K562 (cell line): ENCODE measurements at regions not wholly inside any gene's neighbourhood (a gene's known extent, or its start where the extent isn't known, plus 50 kb on each side); places are given as distances from the start of the nearest gene placed in this dataset.

ENCODE experiments used
- ATAC-seq: fragments of 200-7000 bp; cut with Tn5 transposase; 3 replicates; pipeline ENCODE4 v1.9.1; 2020; ENCODE audit warnings: moderate library complexity
- BruUV-seq: library from RNA; stranded (reverse); fragments of 400-500 nt; replicated peaks from 2 replicates; lab custom pipeline; 2021; lab: Mats Ljungman, UMichigan
- CTCF ChIA-PET: fragments of 300-600 bp; formaldehyde crosslinking; extraction: SDS; loops from one replicate; lab custom pipeline; 2021; ENCODE audit warnings: low intra/inter-chr PET ratio; lab: Yijun Ruan, JAX
- POLR2A ChIA-PET: fragments of 300-600, 350-650 bp; sonication (Branson Sonifier 250); formaldehyde crosslinking; extraction: SDS; loops from one replicate; lab custom pipeline; 2021; ENCODE audit warnings: antibody characterized with exemption, inconsistent platforms; lab: Yijun Ruan, JAX
- DNase-seq, 4 experiments: peaks; one replicate each; pipeline versions ENCODE4 v3.0.0 to v3.0.0-alpha.2; 2011 to 2018; ENCODE audit warnings: low spot score in 3 of 4, mixed read lengths in 3 of 4; ENCODE audit errors: extremely low read depth in 1 of 4
- FAIRE-seq: peaks from 2 replicates; lab custom pipeline; 2011; peaks lifted over from hg19 to GRCh38; lab: Jason Lieb, UNC
- H2AFZ ChIP-seq: 2 replicates; pipeline ENCODE4 v1.6.0; 2011; ENCODE audit warnings: low read depth, low read length, control low read depth, inconsistent platforms
- H3K27ac ChIP-seq: fragments of 200-600 bp; 3 replicates; pipeline ENCODE4 v1.8.0; 2011; ENCODE audit warnings: low read depth, mild to moderate bottlenecking, control low read depth, inconsistent platforms, low read length, moderate library complexity, mixed read lengths; ENCODE audit errors: extremely low read depth
- H3K27me3 ChIP-seq, 2 experiments: fragments of 300-600 bp in 1 of 2; 2 replicates in 1 of 2; 3 replicates in 1 of 2; pipeline versions ENCODE4 v1.6.0 to v1.8.0; 2011; ENCODE audit warnings: inconsistent platforms in 2 of 2, low read length in 2 of 2, mild to moderate bottlenecking in 1 of 2, mixed read lengths in 1 of 2, moderate library complexity in 1 of 2; ENCODE audit not compliant: control insufficient read depth in 2 of 2, insufficient read depth in 2 of 2
- H3K36me3 ChIP-seq: fragments of 300-600 bp; 3 replicates; pipeline ENCODE4 v1.8.0; 2011; ENCODE audit warnings: mild to moderate bottlenecking, low read length, inconsistent platforms; ENCODE audit not compliant: control insufficient read depth, insufficient read depth
- H3K4me1 ChIP-seq, 2 experiments: fragments of 200-600 bp in 1 of 2; replicated peaks in 1 of 2; 2 replicates in 1 of 2; 3 replicates in 1 of 2; pipeline versions ENCODE4 v1.5.1 to v1.8.0; 2011; ENCODE audit warnings: inconsistent platforms in 2 of 2, low read length in 2 of 2, mild to moderate bottlenecking in 1 of 2, mixed read lengths in 1 of 2, moderate library complexity in 1 of 2; ENCODE audit not compliant: control insufficient read depth in 2 of 2, insufficient read depth in 2 of 2
- H3K4me2 ChIP-seq: 2 replicates; pipeline ENCODE4 v1.6.1; 2011; ENCODE audit warnings: low read length, control low read depth, inconsistent platforms, mixed read lengths; ENCODE audit not compliant: insufficient read depth
- H3K4me3 ChIP-seq: fragments of 200-600 bp; sonication (generic), shearing (Covaris generic); 2 replicates; pipeline ENCODE4 v1.5.1; 2016; ENCODE audit warnings: control low read depth, inconsistent platforms
- H3K79me2 ChIP-seq: fragments of 200-600 bp; 3 replicates; pipeline ENCODE4 v1.8.0; 2011; ENCODE audit warnings: low read length, inconsistent platforms; ENCODE audit not compliant: control insufficient read depth, insufficient read depth
- H3K9ac ChIP-seq, 2 experiments: 2 replicates each; pipeline versions ENCODE4 v1.6.0 to v1.6.1; 2011; ENCODE audit warnings: low read depth in 2 of 2, low read length in 2 of 2, control low read depth in 1 of 2, inconsistent platforms in 1 of 2, mild to moderate bottlenecking in 1 of 2, mixed read lengths in 1 of 2; ENCODE audit not compliant: insufficient read depth in 1 of 2
- H3K9me1 ChIP-seq: one replicate; pipeline ENCODE4 v1.6.0; 2011; ENCODE audit warnings: inconsistent platforms, mild to moderate bottlenecking, low read length, moderate library complexity; ENCODE audit not compliant: control insufficient read depth, insufficient read depth
- H3K9me3 ChIP-seq: replicated peaks from 2 replicates; pipeline ENCODE4 v1.5.1; 2011; ENCODE audit warnings: low read depth, low read length, inconsistent platforms; ENCODE audit not compliant: control insufficient read depth, insufficient read depth
- H4K20me1 ChIP-seq: replicated peaks from 2 replicates; pipeline ENCODE4 v1.6.1; 2011; ENCODE audit warnings: low read length, inconsistent platforms, mixed read lengths; ENCODE audit not compliant: control insufficient read depth, insufficient read depth
- ADNP ChIP-seq: fragments of 200-800 bp; sonication (Bioruptor generic); IDR thresholded peaks from 2 replicates; pipeline ENCODE4 v1.6.1; 2016; ENCODE audit warnings: missing genetic modification characterization, missing compliant biosample characterization
- BDP1 ChIP-seq: IDR thresholded peaks from 3 replicates; pipeline ENCODE4 v1.6.1; 2011; ENCODE audit not compliant: insufficient read length, insufficient read depth
- GABPA ChIP-seq: fragments of 200-800 bp; sonication (Bioruptor generic); conservative IDR thresholded peaks from 2 replicates; pipeline ENCODE4 v1.6.1; 2016; ENCODE audit warnings: low read depth, missing genetic modification characterization, missing compliant biosample characterization
- GTF2A2 ChIP-seq: IDR thresholded peaks from 2 replicates; pipeline ENCODE4 v1.6.1; 2016; ENCODE audit warnings: mild to moderate bottlenecking, missing genetic modification characterization, missing compliant biosample characterization
- MEF2D ChIP-seq: conservative IDR thresholded peaks from 2 replicates; pipeline ENCODE4 v1.6.1; 2016; ENCODE audit warnings: low read depth, missing genetic modification characterization, missing compliant biosample characterization
- NFE2L1 ChIP-seq: fragments of 450-650 bp; IDR thresholded peaks from 2 replicates; pipeline ENCODE4 v1.6.1; 2016; ENCODE audit warnings: missing genetic modification characterization, low read depth, mild to moderate bottlenecking, missing compliant biosample characterization, moderate library complexity, borderline replicate concordance
- PHF8 ChIP-seq: fragments of 200-600 bp; sonication (generic); IDR thresholded peaks from 2 replicates; pipeline ENCODE4 v1.6.1; 2012; ENCODE audit warnings: mixed run types, mild to moderate bottlenecking, inconsistent platforms, low read length, moderate library complexity, borderline replicate concordance
- RBM22 ChIP-seq: fragments of 200-400 bp; formaldehyde crosslinking; IDR thresholded peaks from 2 replicates; pipeline ENCODE4 v1.6.1; 2018; ENCODE audit warnings: low read length, low read depth; ENCODE audit not compliant: poor library complexity, severe bottlenecking
- RFX1 ChIP-seq: fragments of 450-650 bp; IDR thresholded peaks from 2 replicates; pipeline ENCODE4 v1.6.1; 2016; ENCODE audit warnings: mild to moderate bottlenecking, moderate library complexity
- SMAD4 ChIP-seq: fragments of 250-450 bp; sonication (Bioruptor Pico); conservative IDR thresholded peaks from 2 replicates; pipeline ENCODE4 v1.8.0; 2021; ENCODE audit warnings: inconsistent platforms, mild to moderate bottlenecking, moderate library complexity
- TSC22D4 ChIP-seq: fragments of 450-650 bp; IDR thresholded peaks from 2 replicates; pipeline ENCODE4 v1.6.1; 2016; ENCODE audit warnings: missing genetic modification characterization, missing biosample characterization, control low read depth
- ZNF311 ChIP-seq: fragments of 250-450 bp; sonication (Bioruptor Pico); IDR thresholded peaks from 2 replicates; pipeline ENCODE4 v1.4.0; 2020; ENCODE audit warnings: mild to moderate bottlenecking, moderate library complexity
- WGBS: fragments of 100-300 bp; shearing (Covaris generic); methylation state at CpG from one replicate; pipeline ENCODE4 v1.1.6; 2016; ENCODE audit warnings: low coverage, mixed read lengths; ENCODE audit not compliant: insufficient coverage; ENCODE audit errors: missing lambda C conversion rate; 5-methylcytosine and 5-hydroxymethylcytosine counted together
- in situ Hi-C: fragments of 300-500 bp; cut with MboI; formaldehyde crosslinking; loops from 4 replicates; pipeline ENCODE4 v1.15.0; 2018; ENCODE audit warnings: inconsistent platforms, mixed read lengths
- intact Hi-C: fragments of 100-400 bp; cut with micrococcal nuclease; formaldehyde crosslinking; loops from 2 replicates; pipeline ENCODE4 v1.14.2; 2022
- TF ChIP-seq, protein P1 (sequence below): sonication (generic); formaldehyde crosslinking; IDR thresholded peaks from 2 replicates; pipeline ENCODE4 v1.8.1; 2023; ENCODE audit warnings: mild to moderate bottlenecking, missing genetic modification reagents
- TF ChIP-seq, protein P2 (sequence below): sonication (generic); formaldehyde crosslinking; IDR thresholded peaks from 2 replicates; pipeline ENCODE4 v1.9.0; 2022; ENCODE audit warnings: mild to moderate bottlenecking, missing genetic modification reagents
- TF ChIP-seq, protein P3 (sequence below): sonication (generic); formaldehyde crosslinking; IDR thresholded peaks from 2 replicates; pipeline ENCODE4 v1.8.0; 2022; ENCODE audit warnings: mild to moderate bottlenecking, missing genetic modification reagents

DNA sequence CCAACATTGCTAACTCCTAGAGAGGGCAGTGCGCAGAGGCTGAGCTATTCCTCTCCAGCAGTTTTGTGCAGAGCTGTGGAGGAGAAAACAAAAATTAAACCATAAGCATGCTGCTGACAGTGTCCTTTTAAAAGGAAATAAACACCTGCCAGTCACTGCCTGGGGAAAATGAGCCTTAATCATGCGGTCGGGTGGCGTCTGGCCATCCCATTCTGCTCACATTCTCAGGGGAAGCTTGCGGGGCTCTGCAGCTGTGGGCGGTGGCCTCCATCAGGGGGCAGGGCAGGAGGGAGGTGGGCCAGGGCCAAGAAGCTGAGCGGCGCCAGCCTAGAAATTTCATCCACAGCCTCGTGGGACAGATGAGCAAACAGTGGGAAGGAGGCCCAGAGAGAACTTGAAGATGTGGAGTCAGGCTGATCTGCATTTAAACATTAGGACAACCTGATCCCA, 71.0 kb upstream of the TP53I11 start:
- Histone ChIP-seq H3K4me2 (no peak overlapping the region), H3K27ac (no peak overlapping the region), H3K9ac (no peak overlapping the region), H4K20me1 (no peaks in the 10 kb centered on the region; the same call in 1 of the 2 replicates), H3K79me2 (no peaks in the 10 kb centered on the region), H3K9me1 (no peaks in the 10 kb centered on the region), H3K4me1 (no peaks in the 10 kb centered on the region), H3K27me3 (peaks cover 0 to 8% of the 10 kb centered on the region in 2 experiments; a peak in 2 of 5 replicates), H3K36me3 (no peaks in the 10 kb centered on the region), H3K9me3 (no peaks in the 10 kb centered on the region; the same call in 1 of the 2 replicates), H2AFZ (no peak overlapping the region), H3K4me3 (no peak overlapping the region)
- no peak for ATAC-seq
- ChIA-PET CTCF (no interaction called here), POLR2A (interaction anchor here (1.1 kb wide), 1 partner anchor 77 kb away, joined by 3 read pairs; no protein-coding TSS in a partner anchor)
- no TSS peak for BruUV-seq
- 1% methylated on average over 9 of the region's 9 CpGs for WGBS
- no peak for DNase-seq
- FAIRE-seq, result no peak
- intact Hi-C loops (no loop called here), in situ Hi-C loops (no loop called here)
- no peak for TF ChIP-seq GTF2A2
- TF ChIP-seq SMAD4 (CRISPR knock-in tag), result no peak
- TF ChIP-seq, protein P1, sequence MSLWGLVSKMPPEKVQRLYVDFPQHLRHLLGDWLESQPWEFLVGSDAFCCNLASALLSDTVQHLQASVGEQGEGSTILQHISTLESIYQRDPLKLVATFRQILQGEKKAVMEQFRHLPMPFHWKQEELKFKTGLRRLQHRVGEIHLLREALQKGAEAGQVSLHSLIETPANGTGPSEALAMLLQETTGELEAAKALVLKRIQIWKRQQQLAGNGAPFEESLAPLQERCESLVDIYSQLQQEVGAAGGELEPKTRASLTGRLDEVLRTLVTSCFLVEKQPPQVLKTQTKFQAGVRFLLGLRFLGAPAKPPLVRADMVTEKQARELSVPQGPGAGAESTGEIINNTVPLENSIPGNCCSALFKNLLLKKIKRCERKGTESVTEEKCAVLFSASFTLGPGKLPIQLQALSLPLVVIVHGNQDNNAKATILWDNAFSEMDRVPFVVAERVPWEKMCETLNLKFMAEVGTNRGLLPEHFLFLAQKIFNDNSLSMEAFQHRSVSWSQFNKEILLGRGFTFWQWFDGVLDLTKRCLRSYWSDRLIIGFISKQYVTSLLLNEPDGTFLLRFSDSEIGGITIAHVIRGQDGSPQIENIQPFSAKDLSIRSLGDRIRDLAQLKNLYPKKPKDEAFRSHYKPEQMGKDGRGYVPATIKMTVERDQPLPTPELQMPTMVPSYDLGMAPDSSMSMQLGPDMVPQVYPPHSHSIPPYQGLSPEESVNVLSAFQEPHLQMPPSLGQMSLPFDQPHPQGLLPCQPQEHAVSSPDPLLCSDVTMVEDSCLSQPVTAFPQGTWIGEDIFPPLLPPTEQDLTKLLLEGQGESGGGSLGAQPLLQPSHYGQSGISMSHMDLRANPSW (CRISPR knock-in tag), result no peak
- TF ChIP-seq RBM22, result no peak
- TF ChIP-seq, protein P2, sequence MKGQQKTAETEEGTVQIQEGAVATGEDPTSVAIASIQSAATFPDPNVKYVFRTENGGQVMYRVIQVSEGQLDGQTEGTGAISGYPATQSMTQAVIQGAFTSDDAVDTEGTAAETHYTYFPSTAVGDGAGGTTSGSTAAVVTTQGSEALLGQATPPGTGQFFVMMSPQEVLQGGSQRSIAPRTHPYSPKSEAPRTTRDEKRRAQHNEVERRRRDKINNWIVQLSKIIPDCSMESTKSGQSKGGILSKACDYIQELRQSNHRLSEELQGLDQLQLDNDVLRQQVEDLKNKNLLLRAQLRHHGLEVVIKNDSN, result no peak
- TF ChIP-seq ZNF311 (CRISPR knock-in tag), result no peak
- TF ChIP-seq, protein P3, sequence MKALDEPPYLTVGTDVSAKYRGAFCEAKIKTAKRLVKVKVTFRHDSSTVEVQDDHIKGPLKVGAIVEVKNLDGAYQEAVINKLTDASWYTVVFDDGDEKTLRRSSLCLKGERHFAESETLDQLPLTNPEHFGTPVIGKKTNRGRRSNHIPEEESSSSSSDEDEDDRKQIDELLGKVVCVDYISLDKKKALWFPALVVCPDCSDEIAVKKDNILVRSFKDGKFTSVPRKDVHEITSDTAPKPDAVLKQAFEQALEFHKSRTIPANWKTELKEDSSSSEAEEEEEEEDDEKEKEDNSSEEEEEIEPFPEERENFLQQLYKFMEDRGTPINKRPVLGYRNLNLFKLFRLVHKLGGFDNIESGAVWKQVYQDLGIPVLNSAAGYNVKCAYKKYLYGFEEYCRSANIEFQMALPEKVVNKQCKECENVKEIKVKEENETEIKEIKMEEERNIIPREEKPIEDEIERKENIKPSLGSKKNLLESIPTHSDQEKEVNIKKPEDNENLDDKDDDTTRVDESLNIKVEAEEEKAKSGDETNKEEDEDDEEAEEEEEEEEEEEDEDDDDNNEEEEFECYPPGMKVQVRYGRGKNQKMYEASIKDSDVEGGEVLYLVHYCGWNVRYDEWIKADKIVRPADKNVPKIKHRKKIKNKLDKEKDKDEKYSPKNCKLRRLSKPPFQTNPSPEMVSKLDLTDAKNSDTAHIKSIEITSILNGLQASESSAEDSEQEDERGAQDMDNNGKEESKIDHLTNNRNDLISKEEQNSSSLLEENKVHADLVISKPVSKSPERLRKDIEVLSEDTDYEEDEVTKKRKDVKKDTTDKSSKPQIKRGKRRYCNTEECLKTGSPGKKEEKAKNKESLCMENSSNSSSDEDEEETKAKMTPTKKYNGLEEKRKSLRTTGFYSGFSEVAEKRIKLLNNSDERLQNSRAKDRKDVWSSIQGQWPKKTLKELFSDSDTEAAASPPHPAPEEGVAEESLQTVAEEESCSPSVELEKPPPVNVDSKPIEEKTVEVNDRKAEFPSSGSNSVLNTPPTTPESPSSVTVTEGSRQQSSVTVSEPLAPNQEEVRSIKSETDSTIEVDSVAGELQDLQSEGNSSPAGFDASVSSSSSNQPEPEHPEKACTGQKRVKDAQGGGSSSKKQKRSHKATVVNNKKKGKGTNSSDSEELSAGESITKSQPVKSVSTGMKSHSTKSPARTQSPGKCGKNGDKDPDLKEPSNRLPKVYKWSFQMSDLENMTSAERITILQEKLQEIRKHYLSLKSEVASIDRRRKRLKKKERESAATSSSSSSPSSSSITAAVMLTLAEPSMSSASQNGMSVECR, result no peak
- TF ChIP-seq PHF8, result no peak
- no peak for TF ChIP-seq MEF2D (tag)
- no peak for TF ChIP-seq BDP1
- no peak for TF ChIP-seq TSC22D4 (tag)
- TF ChIP-seq ADNP (tag), result no peak
- TF ChIP-seq GABPA (tag), result no peak
- no peak for TF ChIP-seq RFX1
- no peak for TF ChIP-seq NFE2L1 (tag)
